Globus pallidus (tissue), 1 donor: ENCODE measurements at regions not wholly inside any gene's neighbourhood (a gene's known extent, or its start where the extent isn't known, plus 50 kb on each side); places are given as distances from the start of the nearest gene placed in this dataset.
"Not testable (repeated sequence)": the region's sequence is repeated elsewhere in the genome, so short reads cannot be mapped to it uniquely, and the experiment has no call there.

Source experiments
- DNase-seq: peaks from one replicate; pipeline ENCODE4 v3.0.0-alpha.2; 2015; ENCODE audit warnings: low spot score

- no peak for DNase-seq
Observed at GRCh38 chr5:56686337-56687195, 128.8 kb upstream of the MAP3K1 start.

GRCh38 chr5:56685503-56686217 is 129.7 kb upstream of the MAP3K1 start:
- DNase-seq, result no peak

GRCh38 chr5:56684159-56684558 is 131.2 kb upstream of the MAP3K1 start:
- DNase-seq, result no peak

GRCh38 chr5:56683733-56684132 is 131.6 kb upstream of the MAP3K1 start:
- no peak for DNase-seq

GRCh38 chr5:56683281-56683680 is 132.1 kb upstream of the MAP3K1 start:
- no peak for DNase-seq

- DNase-seq, result no peak
Observed at GRCh38 chr5:56681346-56681745, 134.0 kb upstream of the MAP3K1 start.

GRCh38 chr5:56680731-56681130 is 134.6 kb upstream of the MAP3K1 start:
- no peak for DNase-seq

GRCh38 chr5:56677690-56678305 is 137.6 kb upstream of the MAP3K1 start:
- no peak for DNase-seq

GRCh38 chr5:56676091-56676768 is 139.1 kb upstream of the MAP3K1 start:
- no peak for DNase-seq

GRCh38 chr5:56674441-56674840 is 140.9 kb upstream of the MAP3K1 start:
- no peak for DNase-seq

- DNase-seq, result peak; percentile 37
Observed at GRCh38 chr5:56673171-56673570, 142.2 kb upstream of the MAP3K1 start.

- no peak for DNase-seq
Observed at GRCh38 chr5:56671571-56671970, 143.8 kb upstream of the MAP3K1 start.

GRCh38 chr5:56670916-56671315 is 144.4 kb upstream of the MAP3K1 start:
- no peak for DNase-seq

GRCh38 chr5:56669534-56670483 is 145.5 kb upstream of the MAP3K1 start:
- peak; percentile 62 for DNase-seq

- no peak for DNase-seq
Observed at GRCh38 chr5:56668996-56669395, 146.4 kb upstream of the MAP3K1 start.

GRCh38 chr5:56667692-56668091 is 147.7 kb upstream of the MAP3K1 start:
- DNase-seq, result no peak

GRCh38 chr5:56666901-56667300 is 148.4 kb upstream of the MAP3K1 start:
- DNase-seq, result no peak

- DNase-seq, result not testable (repeated sequence)
Observed at GRCh38 chr5:56665117-56665516, 150.2 kb upstream of the MAP3K1 start.

GRCh38 chr5:56664025-56664424 is 151.3 kb upstream of the MAP3K1 start:
- DNase-seq, result no peak

GRCh38 chr5:56663523-56663922 is 151.8 kb upstream of the MAP3K1 start:
- no peak for DNase-seq

- no peak for DNase-seq
Observed at GRCh38 chr5:56662893-56663292, 152.5 kb upstream of the MAP3K1 start.
